Nephron (organoid): ENCODE measurements at regions not wholly inside any gene's neighbourhood (a gene's known extent, or its start where the extent isn't known, plus 50 kb on each side); places are given as distances from the start of the nearest gene placed in this dataset.

Experiments
- H3K27ac Mint-ChIP-seq, 3 experiments: 2 replicates each; pipeline ENCODE4 v1.8.0; 2020; ENCODE audit warnings: mixed read lengths in 3 of 3, mild to moderate bottlenecking in 2 of 3, moderate library complexity in 1 of 3
- H3K27me3 Mint-ChIP-seq: 2 replicates; pipeline ENCODE4 v1.8.0; 2021; ENCODE audit warnings: low read depth, mild to moderate bottlenecking, moderate library complexity, mixed read lengths
- H3K36me3 Mint-ChIP-seq: 2 replicates; pipeline ENCODE4 v1.8.0; 2020; ENCODE audit warnings: low read depth, mixed read lengths
- H3K4me1 Mint-ChIP-seq: 2 replicates; pipeline ENCODE4 v1.8.0; 2020; ENCODE audit warnings: mixed read lengths
- H3K4me3 Mint-ChIP-seq, 3 experiments: 2 replicates each; pipeline ENCODE4 v1.8.0; 2020; ENCODE audit warnings: mild to moderate bottlenecking in 3 of 3, mixed read lengths in 3 of 3, moderate library complexity in 2 of 3
- H3K9me3 Mint-ChIP-seq: 2 replicates; pipeline ENCODE4 v1.8.0; 2020; ENCODE audit warnings: mixed read lengths
- CTCF ChIP-seq, 3 experiments: fragments of 200-600 bp; sonication (generic); IDR thresholded peaks; one replicate each; pipeline ENCODE4 v1.5.0; 2021; ENCODE audit warnings: antibody characterized with exemption in 3 of 3; ENCODE audit not compliant: unreplicated experiment in 3 of 3

GRCh38 chr2:41598161-41598894 lies 449.5 kb upstream of the PKDCC start:
- no peaks in the 10 kb centered on the region for H3K9me3 Mint-ChIP-seq
- no peaks in the 10 kb centered on the region for H3K4me1 Mint-ChIP-seq
- no peak overlapping the region for H3K27ac Mint-ChIP-seq
- no peak overlapping the region for H3K4me3 Mint-ChIP-seq
- no peaks in the 10 kb centered on the region for H3K36me3 Mint-ChIP-seq
- H3K27me3 Mint-ChIP-seq = peaks cover 3% of the 10 kb centered on the region
- TF ChIP-seq CTCF (IDR thresholded peaks at IDR 0.05; ENCODE audit: unreplicated experiment in 3 of 3) = no peak

GRCh38 chr2:41600460-41600859 lies 447.4 kb upstream of the PKDCC start:
- Mint-ChIP-seq H3K27me3 (peaks cover 3% of the 10 kb centered on the region), H3K27ac (no peak overlapping the region), H3K4me3 (no peak overlapping the region), H3K36me3 (no peaks in the 10 kb centered on the region), H3K4me1 (no peaks in the 10 kb centered on the region), H3K9me3 (no peaks in the 10 kb centered on the region)
- no peak for TF ChIP-seq CTCF (IDR thresholded peaks at IDR 0.05; ENCODE audit: unreplicated experiment in 3 of 3)

- Mint-ChIP-seq H3K4me3 (no peak overlapping the region), H3K27me3 (no peaks in the 10 kb centered on the region), H3K9me3 (no peaks in the 10 kb centered on the region), H3K36me3 (no peaks in the 10 kb centered on the region), H3K27ac (no peak overlapping the region), H3K4me1 (no peaks in the 10 kb centered on the region)
- no peak for TF ChIP-seq CTCF (IDR thresholded peaks at IDR 0.05; ENCODE audit: unreplicated experiment in 3 of 3)
Observed at GRCh38 chr2:41602341-41602740, 445.5 kb upstream of the PKDCC start.

GRCh38 chr2:41605311-41605710 lies 442.5 kb upstream of the PKDCC start:
- Mint-ChIP-seq H3K27ac (no peak overlapping the region), H3K27me3 (no peaks in the 10 kb centered on the region), H3K4me3 (no peak overlapping the region), H3K36me3 (no peaks in the 10 kb centered on the region), H3K9me3 (no peaks in the 10 kb centered on the region), H3K4me1 (peaks cover under 1% of the 10 kb centered on the region)
- TF ChIP-seq CTCF (IDR thresholded peaks at IDR 0.05; ENCODE audit: unreplicated experiment in 3 of 3) = no peak

GRCh38 chr2:41605914-41606313 lies 441.9 kb upstream of the PKDCC start:
- Mint-ChIP-seq H3K4me3 (no peak overlapping the region), H3K9me3 (no peaks in the 10 kb centered on the region), H3K27ac (no peak overlapping the region), H3K27me3 (no peaks in the 10 kb centered on the region), H3K36me3 (no peaks in the 10 kb centered on the region), H3K4me1 (peaks cover 7% of the 10 kb centered on the region)
- no peak for TF ChIP-seq CTCF (IDR thresholded peaks at IDR 0.05; ENCODE audit: unreplicated experiment in 3 of 3)
